ENCODE measurements at regions not wholly inside any gene's neighbourhood (a gene's known extent, or its start where the extent isn't known, plus 50 kb on each side); places are given as distances from the start of the nearest gene placed in this dataset.

- no peak for TF ChIP-seq EZH2 (IDR thresholded peaks at IDR 0.05; ENCODE audit: borderline replicate concordance, low read length)
- TF ChIP-seq CTCF (conservative IDR thresholded peaks at IDR 0.05 in 1 of 2, IDR thresholded peaks at IDR 0.05 in 1 of 2; ENCODE audit: extremely low read depth in 1 of 2, insufficient read depth in 1 of 2, low read depth in 1 of 2, low read length in 2 of 2) = no peak
Measured at GRCh38 chr1:168454211-168454815, 89.5 kb downstream of the XCL2 start.

All from mammary epithelial cell (primary cell).